ENCODE measurements at regions not wholly inside any gene's neighbourhood (a gene's known extent, or its start where the extent isn't known, plus 50 kb on each side); places are given as distances from the start of the nearest gene placed in this dataset.

- intact Hi-C loops (cut with DNase I), result no loop called here
- no peak for TF ChIP-seq CTCF (IDR thresholded peaks at IDR 0.05)
- TF ChIP-seq POLR2A (IDR thresholded peaks at IDR 0.05), result no peak
- Histone ChIP-seq H3K4me1 (peaks cover 0 to 12% (median 0%) of the 10 kb centered on the region in 12 donors), H3K9me3 (peaks cover 0 to 3% (median 0%) of the 10 kb centered on the region in 12 donors), H3K4me3 (no peak overlapping the region), H3K27me3 (no peaks in the 10 kb centered on the region), H3K36me3 (no peaks in the 10 kb centered on the region), H3K27ac (no peak overlapping the region)
- DNase-seq, result no peak
- ATAC-seq, result no peak
- 50 to 58% (median 55%) methylated on average over 5 of the region's 5 CpGs for WGBS, 4 donors
Observed at GRCh38 chr5:5629607-5629978, 207.1 kb downstream of the ICE1 start.

- Histone ChIP-seq H3K36me3 (no peaks in the 10 kb centered on the region), H3K27ac (no peak overlapping the region), H3K9me3 (peaks cover 0 to 3% (median 0%) of the 10 kb centered on the region in 12 donors), H3K4me1 (peaks cover 0 to 12% (median 0%) of the 10 kb centered on the region in 12 donors), H3K27me3 (no peaks in the 10 kb centered on the region), H3K4me3 (no peak overlapping the region)
- intact Hi-C loops (cut with DNase I), result no loop called here
- DNase-seq, result peak in 2 of 5 donors; percentile 28 to 37
- ATAC-seq, result peak in 2 of 4 donors; percentile 63 to 69
- TF ChIP-seq POLR2A (IDR thresholded peaks at IDR 0.05), result no peak
- TF ChIP-seq CTCF (IDR thresholded peaks at IDR 0.05), result no peak
- 67 to 74% (median 70%) methylated on average over 10 of the region's 10 CpGs for WGBS, 4 donors
Observed at GRCh38 chr5:5628866-5629606, 206.6 kb downstream of the ICE1 start.

- peak in 3 of 4 donors; percentile 38 to 45 (median 42) for ATAC-seq
- Histone ChIP-seq H3K27me3 (no peaks in the 10 kb centered on the region), H3K4me1 (peaks cover 0 to 12% (median 0%) of the 10 kb centered on the region in 12 donors), H3K27ac (no peak overlapping the region), H3K4me3 (no peak overlapping the region), H3K36me3 (no peaks in the 10 kb centered on the region), H3K9me3 (peaks cover 0 to 21% (median 8%) of the 10 kb centered on the region in 12 donors)
- 71 to 88% (median 78%) methylated on average over 1 of the region's 1 CpG for WGBS, 4 donors
- no peak for TF ChIP-seq POLR2A (IDR thresholded peaks at IDR 0.05)
- no peak for TF ChIP-seq CTCF (IDR thresholded peaks at IDR 0.05)
- no peak for DNase-seq
- intact Hi-C loops (cut with DNase I), result no loop called here
Observed at GRCh38 chr5:5626412-5626811, 203.9 kb downstream of the ICE1 start.

DNA sequence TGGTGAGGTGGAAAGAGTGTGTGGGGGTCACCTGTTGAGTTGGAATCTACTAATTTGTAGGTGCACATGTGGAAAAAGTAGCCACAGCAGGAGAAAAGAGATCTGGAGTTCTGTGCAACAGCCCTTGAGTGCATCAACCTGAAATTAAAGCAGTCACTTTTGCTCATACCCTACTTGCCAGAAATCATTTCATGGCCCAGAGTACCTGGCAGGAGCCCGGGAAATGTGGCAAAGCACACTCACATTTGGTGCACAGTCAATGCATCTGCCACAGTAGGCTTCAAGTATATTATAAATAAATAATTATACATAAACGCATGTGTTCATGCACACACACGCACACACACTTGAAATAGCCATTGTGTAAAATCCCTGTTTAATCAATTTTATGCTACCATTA is 203.0 kb downstream of the ICE1 start:
- 73 to 82% (median 76%) methylated on average over 3 of the region's 3 CpGs for WGBS, 4 donors
- ATAC-seq (no peak), DNase-seq (no peak)
- Histone ChIP-seq H3K27ac (no peak overlapping the region), H3K4me1 (peaks cover 0 to 12% (median 0%) of the 10 kb centered on the region in 12 donors), H3K36me3 (no peaks in the 10 kb centered on the region), H3K27me3 (no peaks in the 10 kb centered on the region), H3K9me3 (peaks cover 0 to 21% (median 9%) of the 10 kb centered on the region in 12 donors), H3K4me3 (no peak overlapping the region)
- intact Hi-C loops (cut with DNase I), result no loop called here
- TF ChIP-seq CTCF (IDR thresholded peaks at IDR 0.05) (no peak), POLR2A (IDR thresholded peaks at IDR 0.05) (no peak)

Data from heart left ventricle (tissue), 16 donors.